ENCODE measurements at regions not wholly inside any gene's neighbourhood (a gene's known extent, or its start where the extent isn't known, plus 50 kb on each side); places are given as distances from the start of the nearest gene placed in this dataset.
A peak's percentile ranks its signal among the peaks of the same experiment; 100 is the strongest.

DNA sequence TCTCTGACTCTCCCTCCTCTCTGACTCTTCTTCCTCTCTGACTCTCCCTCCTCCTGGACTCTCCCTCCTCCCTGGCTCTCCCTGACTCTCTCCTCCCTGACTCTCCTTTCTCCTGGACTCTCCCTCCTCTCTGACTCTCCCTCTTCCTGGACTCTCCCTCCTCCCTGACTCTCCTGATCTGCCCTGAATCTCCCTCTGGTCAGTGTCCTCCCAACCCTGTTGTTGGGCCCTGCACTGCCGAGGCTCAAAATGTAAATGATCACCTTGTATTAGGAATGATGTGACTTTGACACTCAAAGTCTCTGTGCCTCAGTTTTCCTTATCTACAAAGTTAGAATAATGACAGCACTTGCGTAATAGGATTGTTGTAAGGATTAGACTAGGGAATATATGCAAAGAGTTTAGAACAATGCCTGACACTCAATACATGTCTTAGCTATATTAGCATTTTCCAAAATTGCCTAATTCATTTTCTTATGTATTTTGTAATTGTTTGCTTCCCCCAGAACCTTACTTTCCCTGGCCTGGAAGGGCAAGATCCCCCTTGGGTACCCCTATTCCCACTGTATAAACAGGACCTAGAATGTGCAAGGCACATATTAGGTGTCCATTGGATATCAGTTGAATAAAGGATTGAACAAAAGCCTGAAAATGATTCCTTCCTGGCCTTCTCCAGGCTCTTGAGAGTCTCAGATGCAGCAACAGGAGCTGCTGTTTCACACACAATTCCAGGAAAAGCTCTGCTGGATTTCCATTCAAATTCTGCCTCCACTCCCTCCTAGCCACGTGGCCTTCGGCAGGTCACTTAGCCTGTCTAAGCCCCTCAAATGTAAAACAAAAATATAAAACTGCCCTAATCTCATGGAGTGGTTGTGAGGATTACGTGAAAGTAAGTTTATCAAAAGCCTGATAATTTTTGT, 170.1 kb downstream of the INHBB start:
- DNase-seq (ENCODE audit: low spot score) = no peak

DNA sequence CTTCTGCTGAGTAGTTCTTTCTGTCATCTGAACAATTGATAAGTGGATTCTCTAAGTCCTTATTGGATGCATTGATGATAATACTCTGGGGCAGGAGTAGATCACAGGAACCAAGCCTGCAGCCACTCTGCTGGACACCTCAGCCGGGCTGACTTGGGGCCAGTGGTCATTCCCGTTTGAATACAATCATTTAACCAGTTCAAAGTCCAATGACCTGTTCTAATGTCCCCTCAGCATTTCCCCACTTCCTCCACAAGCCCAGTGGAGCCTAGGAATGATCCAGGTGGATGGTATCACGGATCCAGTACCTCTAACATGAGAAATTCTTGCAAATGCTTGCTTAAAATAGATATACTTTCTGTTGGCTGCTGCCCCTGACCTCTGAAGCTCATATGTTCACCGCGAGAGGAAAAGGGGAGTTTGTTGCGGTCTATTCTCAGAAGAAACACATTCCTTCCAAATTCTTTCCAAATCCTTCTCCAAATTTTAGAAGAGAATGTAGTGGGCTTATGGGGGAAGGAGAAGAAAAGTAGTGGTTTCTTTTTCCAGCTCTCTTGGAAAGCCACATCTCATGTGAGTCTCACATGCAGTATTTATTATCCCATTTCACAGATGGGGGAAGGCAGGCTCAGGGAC, 170.9 kb downstream of the INHBB start:
- DNase-seq (ENCODE audit: low spot score) = no peak

DNA sequence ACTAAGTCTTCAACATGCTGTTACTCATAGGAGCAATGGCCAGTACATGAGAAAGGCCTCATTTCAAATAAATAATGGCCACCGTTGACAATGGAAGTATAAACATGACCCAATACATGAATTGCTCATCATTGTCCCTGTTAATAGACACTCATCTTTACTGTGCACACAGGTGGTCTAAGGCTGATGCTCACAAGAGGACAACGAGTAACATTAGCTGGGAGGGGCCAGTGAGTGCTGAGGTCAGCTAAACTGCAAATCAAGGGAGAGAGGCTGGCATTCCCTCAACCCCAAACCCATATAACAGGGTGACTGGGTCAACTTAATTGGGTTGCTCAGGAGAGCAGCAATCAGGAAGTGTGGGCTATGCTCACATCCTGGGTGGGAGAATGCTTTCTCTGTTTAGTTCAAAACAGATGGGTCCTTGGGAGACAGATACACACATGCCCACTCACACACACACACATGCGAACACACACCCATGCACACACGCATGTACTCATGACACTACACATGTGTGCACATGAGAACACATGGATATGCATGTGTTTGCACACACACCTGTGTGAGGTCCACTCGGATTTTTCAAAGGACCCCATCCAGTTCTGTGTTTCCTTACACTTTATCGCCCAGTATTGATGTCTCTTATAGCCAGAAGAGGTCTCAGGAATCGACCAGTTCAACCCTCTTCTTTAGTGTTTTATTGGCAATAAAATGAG, 172.0 kb downstream of the INHBB start:
- no peak for DNase-seq (ENCODE audit: low spot score)

- DNase-seq (ENCODE audit: low spot score) = no peak
Observed at GRCh38 chr2:120518819-120519218, 172.9 kb downstream of the INHBB start.

DNA sequence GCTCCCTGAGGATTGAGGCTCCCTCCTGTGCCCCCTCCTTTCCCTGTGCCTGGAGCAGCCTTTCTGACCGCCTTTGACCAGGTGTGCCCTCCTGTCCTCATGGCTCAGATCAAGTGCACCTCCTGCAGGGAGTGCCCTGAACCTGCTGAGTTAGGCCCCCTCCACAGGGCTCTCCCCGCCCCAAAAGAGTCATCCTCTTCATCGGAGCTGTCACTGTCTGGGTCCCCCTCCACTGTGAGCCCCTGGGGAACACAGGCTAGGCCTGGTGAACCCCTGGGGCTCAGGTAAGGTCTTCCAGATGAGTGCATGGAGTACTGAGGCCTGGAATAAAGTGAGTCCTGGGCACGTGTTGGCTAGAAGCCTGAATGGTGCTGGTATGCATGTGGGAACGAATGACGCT, 173.5 kb downstream of the INHBB start:
- DNase-seq (ENCODE audit: low spot score) = no peak

- DNase-seq (ENCODE audit: low spot score) = no peak
Observed at GRCh38 chr2:120520454-120520853, 174.5 kb downstream of the INHBB start.

GRCh38 chr2:120520929-120521912, 175.3 kb downstream of the INHBB start:
- DNase-seq (ENCODE audit: low spot score) = peak; percentile 43

GRCh38 chr2:120522151-120522751, 176.3 kb downstream of the INHBB start:
- no peak for DNase-seq (ENCODE audit: low spot score)

- no peak for DNase-seq (ENCODE audit: low spot score)
Observed at GRCh38 chr2:120523766-120524165, 177.8 kb downstream of the INHBB start.

- DNase-seq (ENCODE audit: low spot score) = no peak
Observed at GRCh38 chr2:120524174-120524573, 178.2 kb downstream of the INHBB start.

DNA sequence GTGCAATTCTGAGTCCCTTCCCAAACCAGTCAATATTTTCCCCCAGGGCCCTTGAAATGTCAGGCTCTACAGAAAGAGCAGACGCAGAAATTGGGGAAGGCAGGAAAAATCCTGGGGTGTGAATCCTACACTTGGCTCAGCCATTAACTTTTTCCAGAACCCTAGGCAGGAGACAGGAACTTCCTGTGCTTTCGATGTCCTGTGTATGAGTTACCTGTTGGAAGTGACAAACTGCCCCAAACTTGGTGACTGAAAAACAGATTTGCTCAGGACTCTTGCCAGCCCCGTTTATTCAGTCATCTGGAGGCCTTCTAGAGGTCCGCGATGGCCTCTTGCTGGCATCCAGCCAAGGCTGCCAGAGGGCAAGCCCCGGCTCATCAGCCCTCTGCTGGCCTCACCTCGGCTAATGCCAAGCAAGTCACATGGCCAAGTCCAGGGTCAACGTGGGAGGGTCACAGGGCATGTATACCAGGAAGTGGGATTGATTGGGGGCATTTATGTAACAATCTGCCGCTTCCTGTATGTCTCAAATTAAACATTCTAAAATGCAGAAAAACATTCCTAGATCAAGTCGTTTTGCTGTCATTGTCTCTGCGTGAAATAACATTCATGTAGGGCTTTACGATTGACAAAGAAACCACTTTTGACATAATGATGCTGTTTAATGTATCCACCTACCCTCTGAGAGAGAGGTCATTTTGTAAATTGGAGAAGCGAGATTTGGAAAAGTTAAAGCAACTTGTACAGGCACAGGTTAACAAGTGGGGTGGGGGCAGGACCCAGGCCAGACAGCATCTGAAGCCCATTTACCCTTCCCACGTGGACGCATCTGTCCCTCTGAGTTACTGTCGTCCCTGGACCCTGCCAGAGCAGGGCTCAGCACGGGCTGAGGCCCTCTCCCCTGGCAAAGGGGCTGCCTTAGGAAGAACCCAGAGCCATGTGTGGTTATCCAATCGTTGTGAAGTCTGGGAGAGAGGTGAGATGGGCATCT, 179.4 kb downstream of the INHBB start:
- DNase-seq (ENCODE audit: low spot score) = no peak

- no peak for DNase-seq (ENCODE audit: low spot score)
Observed at GRCh38 chr2:120526047-120526562, 180.2 kb downstream of the INHBB start.

DNA sequence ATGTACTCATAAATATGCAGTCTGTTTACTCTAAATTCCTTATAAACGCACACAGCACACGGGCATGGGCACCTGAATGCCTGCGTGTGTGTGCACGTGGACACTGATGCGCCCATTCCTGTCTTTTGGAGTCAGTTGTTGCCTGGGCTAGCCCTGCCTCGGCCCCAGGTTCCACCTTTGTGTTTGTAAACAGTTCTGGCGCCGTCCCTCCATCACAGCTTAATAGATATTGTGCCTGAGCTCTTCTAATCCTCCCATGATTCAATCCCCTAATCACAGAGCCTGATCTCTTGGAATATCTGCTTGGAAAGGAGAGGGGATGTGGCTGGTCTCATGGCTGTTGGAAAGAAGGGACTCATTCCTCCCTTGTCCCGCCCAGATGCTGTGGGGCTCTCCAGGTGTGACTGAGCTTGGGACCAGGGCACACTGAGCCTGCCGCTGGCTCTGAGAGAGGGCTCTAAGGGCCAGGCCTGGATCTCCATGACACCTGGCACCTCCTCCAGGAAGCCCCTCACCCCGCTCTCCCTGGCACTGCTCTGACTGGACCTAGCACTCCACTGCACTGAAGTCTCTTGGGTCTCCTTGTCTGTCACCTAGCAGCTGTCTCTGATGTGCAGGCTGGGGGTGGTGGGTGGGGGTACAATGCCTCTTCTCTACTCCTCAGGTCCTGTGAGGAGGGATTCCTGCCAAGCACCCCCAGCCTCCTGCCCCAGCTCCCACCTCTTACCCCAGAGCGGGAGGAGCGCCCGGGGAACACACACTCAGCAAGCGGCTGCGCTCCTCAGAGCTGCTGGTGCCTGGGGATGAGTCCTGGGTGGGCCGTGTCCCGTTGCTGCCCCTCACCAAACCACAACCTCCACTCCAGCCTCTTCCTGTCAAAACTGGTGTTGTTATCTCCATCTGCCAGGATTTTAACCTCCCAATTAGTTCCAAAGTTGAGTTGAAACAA, 181.3 kb downstream of the INHBB start:
- no peak for DNase-seq (ENCODE audit: low spot score)

- DNase-seq (ENCODE audit: low spot score) = no peak
Observed at GRCh38 chr2:120528051-120528692, 182.2 kb downstream of the INHBB start.

DNA sequence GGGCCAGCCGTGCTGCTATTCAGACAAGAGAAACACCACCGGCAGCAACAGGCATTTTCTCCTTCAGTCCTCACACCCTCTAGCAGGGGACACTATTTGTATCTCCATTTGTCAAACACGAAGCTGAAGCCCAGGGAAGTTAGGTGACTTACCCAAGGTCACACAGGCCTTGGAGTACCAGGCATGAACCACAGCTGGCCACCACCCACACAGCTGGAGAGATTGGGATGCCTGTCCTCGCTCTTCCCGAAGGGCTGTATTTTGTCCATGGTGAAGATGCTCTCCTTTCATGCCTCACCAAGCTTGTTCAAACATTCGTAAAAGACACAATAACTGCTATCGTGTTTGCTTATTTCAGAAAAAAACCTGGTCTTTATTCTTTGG, 182.7 kb downstream of the INHBB start:
- DNase-seq (ENCODE audit: low spot score) = no peak

DNA sequence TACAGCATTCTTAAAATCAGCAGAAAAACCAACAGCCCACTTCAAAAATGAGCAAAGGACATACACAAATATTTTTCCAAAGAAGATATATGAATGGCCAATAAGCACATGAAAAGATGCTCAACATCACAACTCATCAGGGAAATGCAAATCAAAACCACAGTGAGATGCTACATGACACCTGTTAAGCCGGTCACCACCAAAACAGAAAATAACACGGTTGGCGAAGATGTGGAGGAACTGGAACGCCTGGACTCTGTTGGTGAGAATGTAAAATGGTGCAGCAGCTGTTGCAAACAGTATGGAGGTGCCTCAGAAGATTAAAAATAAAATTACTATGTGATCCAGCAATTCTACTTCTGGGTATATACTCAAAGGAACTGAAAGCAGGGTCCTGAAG, 184.8 kb downstream of the INHBB start:
- DNase-seq (ENCODE audit: low spot score) = no peak

DNA sequence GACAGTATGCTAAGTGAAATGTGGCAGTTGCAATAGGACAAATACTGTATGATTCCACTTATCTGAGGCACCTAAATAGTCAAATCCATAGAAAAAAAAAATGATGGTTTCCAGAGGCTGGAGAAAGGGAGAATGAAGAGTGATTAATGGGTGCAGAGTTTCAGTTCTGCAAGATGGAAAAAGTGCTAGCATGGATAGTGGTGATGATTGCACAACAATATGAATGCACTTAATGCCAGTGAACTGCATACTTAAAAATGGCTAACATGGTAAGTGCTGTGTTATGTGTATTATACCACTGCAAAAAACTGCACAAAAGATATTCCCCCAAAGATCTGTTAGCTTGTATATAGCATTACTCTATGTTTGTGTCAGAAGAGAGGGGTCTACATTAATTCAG, 185.4 kb downstream of the INHBB start:
- no peak for DNase-seq (ENCODE audit: low spot score)
